ENCODE measurements at regions not wholly inside any gene's neighbourhood (a gene's known extent, or its start where the extent isn't known, plus 50 kb on each side); places are given as distances from the start of the nearest gene placed in this dataset.

DNA sequence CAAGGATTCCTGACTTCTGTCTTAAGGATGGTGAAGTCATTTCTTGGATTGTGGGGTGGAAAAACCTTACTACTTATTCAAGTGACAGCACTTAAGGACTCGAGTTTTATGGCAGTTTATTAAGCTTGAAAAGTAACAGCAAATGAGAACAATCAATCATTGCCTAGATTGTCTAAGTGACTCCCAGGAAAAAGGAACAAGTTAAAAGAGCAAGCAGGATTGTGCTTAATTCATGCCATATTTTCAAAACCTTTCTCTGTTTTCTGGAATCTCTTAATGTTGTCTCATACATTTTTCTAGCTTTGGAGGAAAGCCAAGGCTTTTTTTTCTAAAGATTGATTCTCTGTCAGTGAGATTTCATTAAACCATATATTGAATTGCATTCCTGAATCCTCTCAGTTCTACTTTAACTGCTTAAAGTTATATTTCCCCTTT, 236.2 kb upstream of the HTR2A start:
- no peak for TF ChIP-seq POLR2A (IDR thresholded peaks at IDR 0.05)
- TF ChIP-seq, protein P1, sequence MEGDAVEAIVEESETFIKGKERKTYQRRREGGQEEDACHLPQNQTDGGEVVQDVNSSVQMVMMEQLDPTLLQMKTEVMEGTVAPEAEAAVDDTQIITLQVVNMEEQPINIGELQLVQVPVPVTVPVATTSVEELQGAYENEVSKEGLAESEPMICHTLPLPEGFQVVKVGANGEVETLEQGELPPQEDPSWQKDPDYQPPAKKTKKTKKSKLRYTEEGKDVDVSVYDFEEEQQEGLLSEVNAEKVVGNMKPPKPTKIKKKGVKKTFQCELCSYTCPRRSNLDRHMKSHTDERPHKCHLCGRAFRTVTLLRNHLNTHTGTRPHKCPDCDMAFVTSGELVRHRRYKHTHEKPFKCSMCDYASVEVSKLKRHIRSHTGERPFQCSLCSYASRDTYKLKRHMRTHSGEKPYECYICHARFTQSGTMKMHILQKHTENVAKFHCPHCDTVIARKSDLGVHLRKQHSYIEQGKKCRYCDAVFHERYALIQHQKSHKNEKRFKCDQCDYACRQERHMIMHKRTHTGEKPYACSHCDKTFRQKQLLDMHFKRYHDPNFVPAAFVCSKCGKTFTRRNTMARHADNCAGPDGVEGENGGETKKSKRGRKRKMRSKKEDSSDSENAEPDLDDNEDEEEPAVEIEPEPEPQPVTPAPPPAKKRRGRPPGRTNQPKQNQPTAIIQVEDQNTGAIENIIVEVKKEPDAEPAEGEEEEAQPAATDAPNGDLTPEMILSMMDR (IDR thresholded peaks at IDR 0.05): no peak
